Fibroblast of skin of left quadriceps (primary cell): ENCODE measurements at regions not wholly inside any gene's neighbourhood (a gene's known extent, or its start where the extent isn't known, plus 50 kb on each side); places are given as distances from the start of the nearest gene placed in this dataset.
"Not testable (repeated sequence)": the region's sequence is repeated elsewhere in the genome, so short reads cannot be mapped to it uniquely, and the experiment has no call there.

Source experiments
- DNase-seq, 2 experiments: peaks; one replicate each; pipeline ENCODE4 v3.0.0-alpha.2; 2013; ENCODE audit warnings: low read depth in 2 of 2

- DNase-seq: no peak
Observed at GRCh38 chr3:159453945-159454344, 534.7 kb upstream of the IL12A start.

- peak in 1 of 2 experiments; percentile 9 for DNase-seq
Observed at GRCh38 chr3:159455741-159456181, 532.9 kb upstream of the IL12A start.

- peak; percentile 74 to 78 for DNase-seq
Observed at GRCh38 chr3:159458010-159458409, 530.6 kb upstream of the IL12A start.

GRCh38 chr3:159458982-159459381 lies 529.7 kb upstream of the IL12A start:
- no peak for DNase-seq

GRCh38 chr3:159472611-159473010 lies 516.0 kb upstream of the IL12A start:
- no peak for DNase-seq

GRCh38 chr3:159473206-159473605 lies 515.4 kb upstream of the IL12A start:
- DNase-seq: no peak

- DNase-seq: no peak
Observed at GRCh38 chr3:159480046-159480445, 508.6 kb upstream of the IL12A start.

- no peak for DNase-seq
Observed at GRCh38 chr3:159482241-159482993, 506.2 kb upstream of the IL12A start.

- no peak for DNase-seq
Observed at GRCh38 chr3:159482994-159483367, 505.7 kb upstream of the IL12A start.

- no peak for DNase-seq
Observed at GRCh38 chr3:159486580-159486979, 502.1 kb upstream of the IL12A start.

GRCh38 chr3:159487304-159487703 lies 501.3 kb upstream of the IL12A start:
- no peak for DNase-seq

- no peak for DNase-seq
Observed at GRCh38 chr3:159488602-159489001, 500.0 kb upstream of the IL12A start.

- no peak for DNase-seq
Observed at GRCh38 chr3:159497361-159497760, 491.3 kb upstream of the IL12A start.

GRCh38 chr3:159499031-159499793 lies 489.4 kb upstream of the IL12A start:
- DNase-seq: peak; percentile 22 to 24

- no peak for DNase-seq
Observed at GRCh38 chr3:159501029-159501428, 487.6 kb upstream of the IL12A start.

- DNase-seq: no peak
Observed at GRCh38 chr3:159502986-159503385, 485.6 kb upstream of the IL12A start.

GRCh38 chr3:159510988-159511387 lies 477.6 kb upstream of the IL12A start:
- DNase-seq: not testable (repeated sequence)

GRCh38 chr3:159513444-159513843 lies 475.2 kb upstream of the IL12A start:
- DNase-seq: no peak

GRCh38 chr3:159513867-159514380 lies 474.7 kb upstream of the IL12A start:
- peak; percentile 2 to 6 for DNase-seq

- no peak for DNase-seq
Observed at GRCh38 chr3:159517105-159517504, 471.5 kb upstream of the IL12A start.

GRCh38 chr3:159520638-159521037 lies 468.0 kb upstream of the IL12A start:
- no peak for DNase-seq

GRCh38 chr3:159522276-159522675 lies 466.4 kb upstream of the IL12A start:
- DNase-seq: no peak
